Fibroblast of lung (primary cell): ENCODE measurements at regions not wholly inside any gene's neighbourhood (a gene's known extent, or its start where the extent isn't known, plus 50 kb on each side); places are given as distances from the start of the nearest gene placed in this dataset.

Source experiments
- CTCF ChIP-seq, 2 donors: IDR thresholded peaks in 1 of 2; conservative IDR thresholded peaks in 1 of 2; 1 replicate in 1 of 2; 2 replicates in 1 of 2; pipeline ENCODE4 v1.5.1; 2011 to 2012; ENCODE audit warnings: low read length in 2 of 2, control low read depth in 1 of 2, inconsistent platforms in 1 of 2, low read depth in 1 of 2, mild to moderate bottlenecking in 1 of 2
- EZH2 ChIP-seq: IDR thresholded peaks from 2 replicates; pipeline ENCODE4 v1.5.1; 2012; ENCODE audit warnings: low read length, control low read depth, mild to moderate bottlenecking; ENCODE audit errors: missing control alignments

GRCh38 chr13:31896427-31896826 is 135.1 kb upstream of the FRY start:
- no peak for TF ChIP-seq CTCF (conservative IDR thresholded peaks at IDR 0.05 in 1 of 2, IDR thresholded peaks at IDR 0.05 in 1 of 2; ENCODE audit: low read depth in 1 of 2, low read length in 2 of 2)
- TF ChIP-seq EZH2: no peak
